ENCODE measurements at regions not wholly inside any gene's neighbourhood (a gene's known extent, or its start where the extent isn't known, plus 50 kb on each side); places are given as distances from the start of the nearest gene placed in this dataset.

- H3K4me1 ChIP-seq (ENCODE audit: insufficient read depth, poor library complexity, severe bottlenecking): no peaks in the 10 kb centered on the region
- no peaks in the 10 kb centered on the region for H3K36me3 ChIP-seq (ENCODE audit: low read depth)
- H3K27ac ChIP-seq (ENCODE audit: poor library complexity, severe bottlenecking): no peak overlapping the region
- no peak for ATAC-seq (ENCODE audit: low read depth)
- H3K9me3 ChIP-seq (ENCODE audit: severe bottlenecking): no peaks in the 10 kb centered on the region
- no peak overlapping the region for H3K4me3 ChIP-seq (ENCODE audit: severe bottlenecking)
- no peaks in the 10 kb centered on the region for H3K27me3 ChIP-seq (ENCODE audit: insufficient read depth, poor library complexity, severe bottlenecking)
- no peak for DNase-seq (ENCODE audit: low spot score)
- no peak for TF ChIP-seq CTCF (IDR thresholded peaks at IDR 0.05; ENCODE audit: poor library complexity, severe bottlenecking)
These were observed 190.1 kb upstream of the RNF32 start for GRCh38 chr7:156450473-156450872.

GRCh38 chr7:156448918-156449317 is 191.7 kb upstream of the RNF32 start:
- no peaks in the 10 kb centered on the region for H3K27me3 ChIP-seq (ENCODE audit: insufficient read depth, poor library complexity, severe bottlenecking)

GRCh38 chr7:156446990-156447389 is 193.6 kb upstream of the RNF32 start:
- Histone ChIP-seq H3K4me3 (ENCODE audit: severe bottlenecking) (no peak overlapping the region), H3K27ac (ENCODE audit: poor library complexity, severe bottlenecking) (no peak overlapping the region), H3K27me3 (ENCODE audit: insufficient read depth, poor library complexity, severe bottlenecking) (no peaks in the 10 kb centered on the region), H3K36me3 (ENCODE audit: low read depth) (no peaks in the 10 kb centered on the region), H3K4me1 (ENCODE audit: insufficient read depth, poor library complexity, severe bottlenecking) (no peaks in the 10 kb centered on the region), H3K9me3 (ENCODE audit: severe bottlenecking) (no peaks in the 10 kb centered on the region)
- DNase-seq (ENCODE audit: low spot score) (no peak), ATAC-seq (ENCODE audit: low read depth) (no peak)
- TF ChIP-seq CTCF (IDR thresholded peaks at IDR 0.05; ENCODE audit: poor library complexity, severe bottlenecking): no peak

More at GRCh38 chr7:156448918-156449317, 191.7 kb upstream of the RNF32 start:
- Histone ChIP-seq H3K36me3 (ENCODE audit: low read depth) (no peaks in the 10 kb centered on the region), H3K27ac (ENCODE audit: poor library complexity, severe bottlenecking) (no peak overlapping the region), H3K4me3 (ENCODE audit: severe bottlenecking) (no peak overlapping the region), H3K4me1 (ENCODE audit: insufficient read depth, poor library complexity, severe bottlenecking) (no peaks in the 10 kb centered on the region), H3K9me3 (ENCODE audit: severe bottlenecking) (no peaks in the 10 kb centered on the region)
- DNase-seq (ENCODE audit: low spot score) (no peak), ATAC-seq (ENCODE audit: low read depth) (no peak)
- TF ChIP-seq CTCF (IDR thresholded peaks at IDR 0.05; ENCODE audit: poor library complexity, severe bottlenecking): no peak

- H3K9me3 ChIP-seq (ENCODE audit: severe bottlenecking): no peaks in the 10 kb centered on the region
- no peaks in the 10 kb centered on the region for H3K4me1 ChIP-seq (ENCODE audit: insufficient read depth, poor library complexity, severe bottlenecking)
- H3K27me3 ChIP-seq (ENCODE audit: insufficient read depth, poor library complexity, severe bottlenecking): no peaks in the 10 kb centered on the region
- DNase-seq (ENCODE audit: low spot score) (no peak), ATAC-seq (ENCODE audit: low read depth) (no peak)
- H3K36me3 ChIP-seq (ENCODE audit: low read depth): no peaks in the 10 kb centered on the region
- H3K4me3 ChIP-seq (ENCODE audit: severe bottlenecking): no peak overlapping the region
- no peak overlapping the region for H3K27ac ChIP-seq (ENCODE audit: poor library complexity, severe bottlenecking)
- TF ChIP-seq CTCF (IDR thresholded peaks at IDR 0.05; ENCODE audit: poor library complexity, severe bottlenecking): no peak
These were observed 194.4 kb upstream of the RNF32 start for GRCh38 chr7:156445997-156446761.

GRCh38 chr7:156442516-156442915 is 198.1 kb upstream of the RNF32 start:
- Histone ChIP-seq H3K4me1 (ENCODE audit: insufficient read depth, poor library complexity, severe bottlenecking) (no peaks in the 10 kb centered on the region), H3K27me3 (ENCODE audit: insufficient read depth, poor library complexity, severe bottlenecking) (no peaks in the 10 kb centered on the region), H3K4me3 (ENCODE audit: severe bottlenecking) (no peak overlapping the region), H3K27ac (ENCODE audit: poor library complexity, severe bottlenecking) (no peak overlapping the region), H3K36me3 (ENCODE audit: low read depth) (no peaks in the 10 kb centered on the region), H3K9me3 (ENCODE audit: severe bottlenecking) (no peaks in the 10 kb centered on the region)
- DNase-seq (ENCODE audit: low spot score) (no peak), ATAC-seq (ENCODE audit: low read depth) (no peak)
- no peak for TF ChIP-seq CTCF (IDR thresholded peaks at IDR 0.05; ENCODE audit: poor library complexity, severe bottlenecking)

Measured in RWPE2 (cell line).